GM18505 (cell line): ENCODE measurements at regions not wholly inside any gene's neighbourhood (a gene's known extent, or its start where the extent isn't known, plus 50 kb on each side); places are given as distances from the start of the nearest gene placed in this dataset.
"Not testable (repeated sequence)": the region's sequence is repeated elsewhere in the genome, so short reads cannot be mapped to it uniquely, and the experiment has no call there.

Experiments
- ATAC-seq: cut with Tn5 transposase; IDR thresholded peaks from one replicate; pipeline ENCODE4 v1.9.1; 2021; ENCODE audit not compliant: unreplicated experiment
- POLR2A ChIP-seq: IDR thresholded peaks from 4 replicates; pipeline ENCODE4 v1.6.1; 2011; ENCODE audit warnings: borderline replicate concordance; ENCODE audit not compliant: insufficient read depth, insufficient read length; ENCODE audit errors: extremely low read depth

GRCh38 chr6:17002123-17002522, 99.7 kb upstream of the STMND1 start:
- no peak for ATAC-seq

GRCh38 chr6:17001188-17001587, 100.7 kb upstream of the STMND1 start:
- no peak for ATAC-seq
- TF ChIP-seq POLR2A, result no peak

More at GRCh38 chr6:17002123-17002522, 99.7 kb upstream of the STMND1 start:
- no peak for TF ChIP-seq POLR2A

DNA sequence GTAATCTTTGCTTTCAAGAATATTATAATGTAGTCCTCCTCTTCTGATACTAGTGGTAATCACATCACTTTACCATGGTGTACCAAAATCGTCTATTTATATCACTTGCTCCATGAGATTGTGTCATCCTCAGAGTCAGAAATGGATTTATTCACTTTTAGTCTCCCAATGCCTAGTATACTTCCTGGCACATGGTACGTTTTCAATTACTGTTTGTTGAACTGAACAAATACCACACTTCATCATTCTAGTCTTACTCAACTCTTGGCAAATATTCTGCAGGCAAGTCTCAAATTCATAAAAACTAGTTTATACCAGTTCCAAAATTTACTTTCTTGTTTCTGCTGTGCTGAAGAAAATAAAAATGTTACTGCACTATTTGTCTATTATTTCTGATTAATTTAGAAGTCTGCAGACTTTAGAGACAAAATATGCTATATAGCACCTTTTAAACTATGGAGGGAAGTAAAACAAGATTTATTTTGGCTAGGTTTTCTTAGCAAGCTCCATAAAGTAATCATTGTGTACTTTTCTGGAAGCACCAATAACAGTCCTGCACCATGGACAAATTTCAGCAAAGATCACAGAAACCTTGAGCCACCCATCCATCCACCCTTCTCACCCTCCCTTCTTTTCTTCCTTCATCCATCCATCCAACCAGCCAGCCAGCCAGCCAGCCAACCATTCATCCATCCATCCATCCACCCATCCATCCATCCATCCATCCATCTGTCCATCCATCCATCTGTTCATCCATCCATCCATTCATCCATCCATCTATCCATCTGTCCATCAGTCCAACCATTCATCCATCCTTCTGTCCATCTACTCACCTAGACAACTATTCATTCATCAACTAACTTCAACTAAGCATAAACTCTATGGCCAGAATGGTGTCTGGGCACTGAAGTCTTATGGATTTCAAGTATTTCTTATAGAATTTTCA, 102.1 kb upstream of the STMND1 start:
- ATAC-seq, result no peak
- no peak for TF ChIP-seq POLR2A

- no peak for TF ChIP-seq POLR2A
- no peak for ATAC-seq
These were observed 103.4 kb upstream of the STMND1 start for GRCh38 chr6:16998461-16998860.

GRCh38 chr6:16995511-16996250, 106.2 kb upstream of the STMND1 start:
- no peak for ATAC-seq
- no peak for TF ChIP-seq POLR2A

- no peak for ATAC-seq
These were observed 108.5 kb upstream of the STMND1 start for GRCh38 chr6:16993396-16993795.

DNA sequence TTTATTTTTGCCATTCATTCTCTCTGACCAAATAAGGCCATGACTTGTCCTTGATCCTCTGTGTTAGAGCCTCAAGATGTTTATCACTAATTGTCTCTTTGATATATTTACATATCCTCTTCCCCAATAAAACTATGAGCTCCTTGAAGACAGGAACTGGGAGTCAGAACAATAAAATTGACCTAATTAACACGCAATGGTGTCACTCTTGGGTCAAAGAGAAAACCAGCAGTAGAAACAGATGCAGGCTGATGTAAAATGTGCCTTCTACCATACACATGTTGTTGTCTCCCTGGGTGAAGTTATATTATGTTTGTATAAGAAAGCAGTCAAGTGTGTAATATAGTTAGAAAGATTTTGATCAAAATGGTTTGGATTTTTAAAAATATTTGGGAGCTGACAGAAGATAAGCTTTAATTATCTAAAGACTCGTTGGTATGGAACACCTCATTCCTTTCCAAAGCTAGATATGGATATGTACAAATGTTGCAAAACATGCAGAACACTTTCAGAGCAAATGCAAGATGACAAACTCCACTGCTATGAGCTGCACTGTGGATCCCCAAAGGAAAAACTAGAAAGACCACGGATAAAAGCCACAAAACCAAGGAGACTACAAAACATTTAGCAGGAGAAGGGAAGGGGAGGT, 109.7 kb upstream of the STMND1 start:
- no peak for ATAC-seq
- TF ChIP-seq POLR2A, result no peak

More at GRCh38 chr6:16993396-16993795, 108.5 kb upstream of the STMND1 start:
- no peak for TF ChIP-seq POLR2A

DNA sequence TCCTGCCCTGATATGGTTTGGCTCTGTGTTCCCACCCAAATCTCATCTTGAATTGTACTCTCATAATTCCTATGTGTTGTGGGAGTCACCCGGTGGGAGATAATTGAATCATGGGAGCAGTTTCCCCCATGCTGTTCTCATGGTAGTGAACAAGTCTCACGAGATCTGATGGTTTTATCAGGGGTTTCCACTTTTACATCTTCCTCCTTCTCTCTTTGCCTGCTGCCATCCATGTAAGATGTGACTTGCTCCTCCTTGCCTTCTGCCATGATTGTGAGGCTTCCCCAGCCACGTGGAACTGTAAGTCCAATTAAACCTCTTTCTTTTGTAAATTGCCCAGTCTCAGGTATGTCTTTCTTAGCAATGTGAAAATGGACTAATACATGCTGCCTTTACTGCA, 111.9 kb upstream of the STMND1 start:
- ATAC-seq, result not testable (repeated sequence)

GRCh38 chr6:16989382-16989781, 112.5 kb upstream of the STMND1 start:
- no peak for TF ChIP-seq POLR2A
- ATAC-seq, result no peak

- ATAC-seq, result no peak
These were observed 113.9 kb upstream of the STMND1 start for GRCh38 chr6:16987996-16988395.

DNA sequence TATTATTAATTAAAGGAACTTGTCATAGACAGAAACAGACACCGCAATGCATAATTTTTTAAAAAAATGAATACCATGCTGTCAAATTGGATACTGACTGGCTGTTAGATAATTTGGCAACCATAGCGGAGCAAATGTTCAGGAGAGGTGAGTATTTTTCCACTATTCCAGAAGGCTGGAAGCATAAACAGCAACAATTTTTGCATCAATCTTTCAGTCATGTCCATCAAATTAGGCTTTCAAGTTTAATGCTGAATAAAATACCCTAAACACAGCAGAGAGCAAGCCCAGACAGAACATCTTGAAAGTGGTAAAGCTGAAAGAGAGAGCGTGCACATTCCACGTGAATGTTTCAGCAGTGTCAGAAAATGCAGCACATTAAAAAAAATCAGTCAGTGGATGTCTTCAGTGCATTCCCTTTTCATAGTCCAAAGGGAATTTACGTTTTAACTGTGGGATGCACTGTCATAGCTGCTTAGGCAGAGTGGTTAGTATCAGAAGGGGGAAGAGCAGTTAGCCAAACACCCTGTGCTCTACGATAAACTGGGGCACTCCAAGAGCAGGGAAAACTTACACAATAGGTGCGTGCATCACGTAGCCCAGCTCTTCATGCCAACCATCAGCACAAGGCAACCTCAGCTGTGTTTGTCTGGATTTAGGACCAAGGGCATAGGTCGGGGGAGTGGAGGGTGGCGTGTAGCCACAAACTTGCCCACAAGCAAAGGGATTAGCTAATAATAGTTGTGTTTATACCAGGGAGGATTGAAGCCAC, 116.2 kb upstream of the STMND1 start:
- ATAC-seq, result no peak
- TF ChIP-seq POLR2A, result no peak

More at GRCh38 chr6:16987996-16988395, 113.9 kb upstream of the STMND1 start:
- TF ChIP-seq POLR2A, result no peak

GRCh38 chr6:16982807-16983206, 119.0 kb upstream of the STMND1 start:
- peak; percentile 73 for ATAC-seq
- TF ChIP-seq POLR2A, result no peak

- ATAC-seq, result no peak
- no peak for TF ChIP-seq POLR2A
These were observed 122.0 kb upstream of the STMND1 start for GRCh38 chr6:16979677-16980370.

DNA sequence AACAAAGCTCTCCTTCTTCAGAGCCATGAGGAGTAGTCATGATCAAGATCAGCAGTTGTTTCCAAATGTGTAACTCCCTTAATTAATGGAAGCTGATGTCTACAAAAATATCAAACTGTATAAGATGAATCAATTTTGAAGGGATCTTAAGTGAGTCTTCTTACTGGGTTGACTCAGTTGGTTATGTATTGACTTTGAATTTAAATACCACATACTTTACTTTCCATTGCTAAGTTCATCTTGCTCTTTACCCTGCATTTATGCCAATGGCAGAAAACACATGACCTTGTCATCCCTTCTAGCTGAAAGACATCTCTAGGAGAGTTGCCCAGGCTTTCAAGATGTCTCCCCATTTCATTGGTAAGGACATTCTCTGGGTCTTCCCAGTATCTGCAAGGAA, 123.2 kb upstream of the STMND1 start:
- no peak for ATAC-seq
- TF ChIP-seq POLR2A, result no peak
